H9 (cell line): ENCODE measurements at regions not wholly inside any gene's neighbourhood (a gene's known extent, or its start where the extent isn't known, plus 50 kb on each side); places are given as distances from the start of the nearest gene placed in this dataset.

Source experiments
- DNase-seq: peaks from one replicate; pipeline ENCODE4 v3.0.0-alpha.2; 2017
- H2AFZ ChIP-seq: one replicate; pipeline ENCODE4 v1.6.1; 2013; ENCODE audit warnings: mild to moderate bottlenecking, low read length, control low read depth, moderate library complexity
- H2AK5ac ChIP-seq: 2 replicates; pipeline ENCODE4 v1.6.1; 2013; ENCODE audit warnings: low read length, control low read depth, mixed read lengths; ENCODE audit not compliant: insufficient read length
- H2BK120ac ChIP-seq: one replicate; pipeline ENCODE4 v1.6.1; 2013; ENCODE audit warnings: low read depth, mild to moderate bottlenecking, low read length, control low read depth, inconsistent platforms; ENCODE audit not compliant: poor library complexity, severe bottlenecking
- H2BK12ac ChIP-seq: 2 replicates; pipeline ENCODE4 v1.6.1; 2013; ENCODE audit warnings: low read length, control low read depth, mixed read lengths, low read depth; ENCODE audit not compliant: insufficient read length
- H2BK15ac ChIP-seq: 2 replicates; pipeline ENCODE4 v1.6.1; 2013; ENCODE audit warnings: low read depth, low read length, control low read depth
- H2BK20ac ChIP-seq: one replicate; pipeline ENCODE4 v1.6.1; 2013; ENCODE audit warnings: low read depth, mild to moderate bottlenecking, low read length, control low read depth, inconsistent platforms; ENCODE audit not compliant: poor library complexity, severe bottlenecking
- H2BK5ac ChIP-seq: 2 replicates; pipeline ENCODE4 v1.6.1; 2013; ENCODE audit warnings: low read length, control low read depth, mixed read lengths; ENCODE audit not compliant: insufficient read length
- H3K14ac ChIP-seq: 2 replicates; pipeline ENCODE4 v1.6.1; 2013; ENCODE audit warnings: low read length, control low read depth; ENCODE audit not compliant: insufficient read depth
- H3K18ac ChIP-seq: 2 replicates; pipeline ENCODE4 v1.6.1; 2013; ENCODE audit warnings: low read depth, mild to moderate bottlenecking, mixed read lengths, low read length, control low read depth; ENCODE audit not compliant: insufficient read length
- H3K23ac ChIP-seq: 2 replicates; pipeline ENCODE4 v1.6.1; 2013; ENCODE audit warnings: low read length, control low read depth, mixed read lengths, low read depth; ENCODE audit not compliant: insufficient read length
- H3K23me2 ChIP-seq: 2 replicates; pipeline ENCODE4 v1.6.1; 2013; ENCODE audit warnings: low read depth, mild to moderate bottlenecking, mixed read lengths, low read length, control low read depth; ENCODE audit not compliant: insufficient read length, poor library complexity, severe bottlenecking
- H3K27ac ChIP-seq: 2 replicates; pipeline ENCODE4 v1.5.1; 2013; ENCODE audit warnings: low read length, control low read depth, mixed read lengths, low read depth; ENCODE audit not compliant: insufficient read length
- H3K27me3 ChIP-seq: 2 replicates; pipeline ENCODE4 v1.6.1; 2013; ENCODE audit warnings: low read length, control low read depth, inconsistent platforms; ENCODE audit not compliant: insufficient read depth
- H3K4ac ChIP-seq: 2 replicates; pipeline ENCODE4 v1.6.1; 2013; ENCODE audit warnings: low read depth, mild to moderate bottlenecking, control low read depth, inconsistent platforms, low read length, moderate library complexity
- H3K4me1 ChIP-seq: 2 replicates; pipeline ENCODE4 v1.6.1; 2013; ENCODE audit warnings: low read length, control low read depth, inconsistent platforms; ENCODE audit not compliant: insufficient read depth
- H3K4me2 ChIP-seq: 2 replicates; pipeline ENCODE4 v1.6.1; 2013; ENCODE audit warnings: low read length, control low read depth, mixed read lengths; ENCODE audit not compliant: insufficient read length, insufficient read depth
- H3K56ac ChIP-seq: 2 replicates; pipeline ENCODE4 v1.6.1; 2013; ENCODE audit warnings: low read depth, mild to moderate bottlenecking, mixed read lengths, low read length, control low read depth; ENCODE audit not compliant: insufficient read length
- H3K79me1 ChIP-seq: 2 replicates; pipeline ENCODE4 v1.6.1; 2013; ENCODE audit warnings: low read depth, mild to moderate bottlenecking, moderate library complexity, low read length, control low read depth, inconsistent platforms; ENCODE audit not compliant: insufficient read depth, poor library complexity, severe bottlenecking
- H3K79me2 ChIP-seq: 2 replicates; pipeline ENCODE4 v1.6.1; 2013; ENCODE audit warnings: low read length, control low read depth, inconsistent platforms; ENCODE audit not compliant: insufficient read depth
- H3K9ac ChIP-seq: 2 replicates; pipeline ENCODE4 v1.6.1; 2013; ENCODE audit warnings: low read length, control low read depth, mixed read lengths; ENCODE audit not compliant: insufficient read length; ENCODE audit errors: extremely low read depth
- H3K9me3 ChIP-seq: one replicate; pipeline ENCODE4 v1.6.1; 2013; ENCODE audit warnings: low read depth, low read length, inconsistent platforms; ENCODE audit not compliant: control insufficient read depth
- H3T11ph ChIP-seq: one replicate; pipeline ENCODE4 v1.6.1; 2013; ENCODE audit warnings: mild to moderate bottlenecking, low read length, control low read depth, inconsistent platforms
- H4K20me1 ChIP-seq: one replicate; pipeline ENCODE4 v1.6.1; 2013; ENCODE audit not compliant: control insufficient read depth, insufficient read length, insufficient read depth
- H4K5ac ChIP-seq: 2 replicates; pipeline ENCODE4 v1.6.1; 2013; ENCODE audit warnings: low read depth, mild to moderate bottlenecking, mixed read lengths, low read length, control low read depth; ENCODE audit not compliant: insufficient read length
- H4K8ac ChIP-seq: replicated peaks from 2 replicates; pipeline ENCODE4 v1.6.1; 2013; ENCODE audit warnings: low read length, control low read depth, mixed read lengths, low read depth; ENCODE audit not compliant: insufficient read length
- H4K91ac ChIP-seq: 2 replicates; pipeline ENCODE4 v1.6.1; 2013; ENCODE audit warnings: low read depth, mild to moderate bottlenecking, moderate library complexity, mixed read lengths, low read length, control low read depth; ENCODE audit not compliant: insufficient read length
- H3K27ac Mint-ChIP-seq, 3 experiments: 2 replicates in 2 of 3; 3 replicates in 1 of 3; pipeline ENCODE4 v1.8.0; 2020 to 2021; ENCODE audit warnings: mixed read lengths in 3 of 3, mild to moderate bottlenecking in 1 of 3, moderate library complexity in 1 of 3
- H3K27me3 Mint-ChIP-seq: 2 replicates; pipeline ENCODE4 v1.8.0; 2021; ENCODE audit warnings: low read depth, mild to moderate bottlenecking, moderate library complexity, mixed read lengths
- H3K36me3 Mint-ChIP-seq, 3 experiments: 2 replicates in 2 of 3; 3 replicates in 1 of 3; pipeline ENCODE4 v1.8.0; 2020 to 2021; ENCODE audit warnings: low read depth in 3 of 3, mixed read lengths in 3 of 3; ENCODE audit not compliant: insufficient read depth in 1 of 3
- H3K4me1 Mint-ChIP-seq, 2 experiments: 2 replicates each; pipeline ENCODE4 v1.8.0; 2020; ENCODE audit warnings: mixed read lengths in 2 of 2
- H3K4me3 Mint-ChIP-seq, 2 experiments: 2 replicates in 1 of 2; 3 replicates in 1 of 2; pipeline ENCODE4 v1.8.0; 2020 to 2021; ENCODE audit warnings: mild to moderate bottlenecking in 2 of 2, mixed read lengths in 2 of 2, moderate library complexity in 1 of 2
- H3K9me3 Mint-ChIP-seq, 2 experiments: 2 replicates in 1 of 2; 3 replicates in 1 of 2; pipeline ENCODE4 v1.8.0; 2020; ENCODE audit warnings: mild to moderate bottlenecking in 2 of 2, mixed read lengths in 2 of 2, moderate library complexity in 1 of 2
- TF ChIP-seq, protein P1 (sequence below): fragments of 200-600 bp; sonication (generic); conservative IDR thresholded peaks from 3 replicates; pipeline ENCODE4 v1.8.0; 2021; ENCODE audit warnings: antibody characterized with exemption, mild to moderate bottlenecking

DNA sequence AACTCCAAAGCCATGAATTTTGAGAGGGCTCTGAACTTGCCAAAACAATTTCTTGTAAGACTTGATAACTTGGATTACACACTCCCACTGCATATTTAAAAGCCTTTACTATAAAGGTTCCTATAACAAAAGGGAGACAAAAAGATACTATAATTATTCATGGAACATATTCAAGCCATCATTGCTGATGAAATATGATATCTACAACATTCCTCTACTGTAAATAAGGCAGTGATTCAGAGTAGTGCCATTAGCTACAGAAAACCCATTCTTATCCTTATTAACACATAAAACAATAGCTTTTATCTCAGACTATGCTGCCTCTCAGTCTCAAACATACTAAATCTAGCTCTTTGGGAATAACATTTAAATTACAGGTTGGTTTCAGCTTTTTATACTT, 675.5 kb upstream of the CXADR start:
- Histone ChIP-seq H2BK12ac (no peak overlapping the region), H3T11ph (no peak overlapping the region), H3K56ac (no peak overlapping the region), H2BK120ac (no peak overlapping the region), H3K9me3 (no peaks in the 10 kb centered on the region), H2BK20ac (no peak overlapping the region), H3K9ac (no peak overlapping the region), H3K4ac (no peak overlapping the region), H2AFZ (no peak overlapping the region), H3K18ac (no peak overlapping the region), H3K4me1 (no peaks in the 10 kb centered on the region; the same call in 1 of the 2 replicates), H2BK5ac (no peak overlapping the region), H3K23me2 (no peaks in the 10 kb centered on the region), H4K8ac (no peak overlapping the region), H4K91ac (no peak overlapping the region), H4K5ac (no peak overlapping the region), H2AK5ac (no peak overlapping the region), H2BK15ac (no peak overlapping the region), H3K27me3 (no peaks in the 10 kb centered on the region), H3K23ac (no peak overlapping the region), H3K79me2 (no peaks in the 10 kb centered on the region), H3K14ac (no peak overlapping the region), H4K20me1 (no peaks in the 10 kb centered on the region), H3K4me2 (no peak overlapping the region), H3K79me1 (no peaks in the 10 kb centered on the region), H3K27ac (no peak overlapping the region)
- Mint-ChIP-seq H3K36me3 (no peaks in the 10 kb centered on the region), H3K4me1 (peaks cover 11 to 18% of the 10 kb centered on the region in 2 experiments), H3K4me3 (no peak overlapping the region), H3K9me3 (no peaks in the 10 kb centered on the region), H3K27me3 (no peaks in the 10 kb centered on the region), H3K27ac (no peak overlapping the region)
- no peak for DNase-seq
- TF ChIP-seq, protein P1, sequence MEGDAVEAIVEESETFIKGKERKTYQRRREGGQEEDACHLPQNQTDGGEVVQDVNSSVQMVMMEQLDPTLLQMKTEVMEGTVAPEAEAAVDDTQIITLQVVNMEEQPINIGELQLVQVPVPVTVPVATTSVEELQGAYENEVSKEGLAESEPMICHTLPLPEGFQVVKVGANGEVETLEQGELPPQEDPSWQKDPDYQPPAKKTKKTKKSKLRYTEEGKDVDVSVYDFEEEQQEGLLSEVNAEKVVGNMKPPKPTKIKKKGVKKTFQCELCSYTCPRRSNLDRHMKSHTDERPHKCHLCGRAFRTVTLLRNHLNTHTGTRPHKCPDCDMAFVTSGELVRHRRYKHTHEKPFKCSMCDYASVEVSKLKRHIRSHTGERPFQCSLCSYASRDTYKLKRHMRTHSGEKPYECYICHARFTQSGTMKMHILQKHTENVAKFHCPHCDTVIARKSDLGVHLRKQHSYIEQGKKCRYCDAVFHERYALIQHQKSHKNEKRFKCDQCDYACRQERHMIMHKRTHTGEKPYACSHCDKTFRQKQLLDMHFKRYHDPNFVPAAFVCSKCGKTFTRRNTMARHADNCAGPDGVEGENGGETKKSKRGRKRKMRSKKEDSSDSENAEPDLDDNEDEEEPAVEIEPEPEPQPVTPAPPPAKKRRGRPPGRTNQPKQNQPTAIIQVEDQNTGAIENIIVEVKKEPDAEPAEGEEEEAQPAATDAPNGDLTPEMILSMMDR, result no peak
